Neural cell (in vitro differentiated cells): ENCODE measurements at regions not wholly inside any gene's neighbourhood (a gene's known extent, or its start where the extent isn't known, plus 50 kb on each side); places are given as distances from the start of the nearest gene placed in this dataset.

ENCODE experiments used
- EZH2 ChIP-seq: fragments of 200-600, 300-800 bp; shearing (Covaris generic), sonication (generic); IDR thresholded peaks from 2 replicates; pipeline ENCODE4 v1.6.1; 2014; ENCODE audit warnings: antibody characterized with exemption, low read length, borderline replicate concordance, mild to moderate bottlenecking; ENCODE audit not compliant: insufficient read depth, poor library complexity, severe bottlenecking
- POLR2AphosphoS5 ChIP-seq: IDR thresholded peaks from 2 replicates; pipeline ENCODE4 v1.6.1; 2012
- RAD21 ChIP-seq: fragments of 450-650 bp; conservative IDR thresholded peaks from 2 replicates; pipeline ENCODE4 v1.6.1; 2014; ENCODE audit warnings: antibody characterized with exemption, mild to moderate bottlenecking, moderate library complexity
- SMC3 ChIP-seq: fragments of 450-650 bp; conservative IDR thresholded peaks from 2 replicates; pipeline ENCODE4 v1.6.1; 2014; ENCODE audit warnings: antibody characterized with exemption, mild to moderate bottlenecking, moderate library complexity; ENCODE audit not compliant: poor library complexity
- TF ChIP-seq, protein P1 (sequence below): fragments of 450-650 bp; IDR thresholded peaks from 2 replicates; pipeline ENCODE4 v1.5.1; 2014; ENCODE audit warnings: antibody characterized with exemption, mild to moderate bottlenecking, moderate library complexity; ENCODE audit not compliant: poor library complexity, severe bottlenecking
- TF ChIP-seq, protein P2 (sequence below): IDR thresholded peaks from 2 replicates; pipeline ENCODE4 v1.6.1; 2012; ENCODE audit warnings: borderline replicate concordance

- TF ChIP-seq, protein P1, sequence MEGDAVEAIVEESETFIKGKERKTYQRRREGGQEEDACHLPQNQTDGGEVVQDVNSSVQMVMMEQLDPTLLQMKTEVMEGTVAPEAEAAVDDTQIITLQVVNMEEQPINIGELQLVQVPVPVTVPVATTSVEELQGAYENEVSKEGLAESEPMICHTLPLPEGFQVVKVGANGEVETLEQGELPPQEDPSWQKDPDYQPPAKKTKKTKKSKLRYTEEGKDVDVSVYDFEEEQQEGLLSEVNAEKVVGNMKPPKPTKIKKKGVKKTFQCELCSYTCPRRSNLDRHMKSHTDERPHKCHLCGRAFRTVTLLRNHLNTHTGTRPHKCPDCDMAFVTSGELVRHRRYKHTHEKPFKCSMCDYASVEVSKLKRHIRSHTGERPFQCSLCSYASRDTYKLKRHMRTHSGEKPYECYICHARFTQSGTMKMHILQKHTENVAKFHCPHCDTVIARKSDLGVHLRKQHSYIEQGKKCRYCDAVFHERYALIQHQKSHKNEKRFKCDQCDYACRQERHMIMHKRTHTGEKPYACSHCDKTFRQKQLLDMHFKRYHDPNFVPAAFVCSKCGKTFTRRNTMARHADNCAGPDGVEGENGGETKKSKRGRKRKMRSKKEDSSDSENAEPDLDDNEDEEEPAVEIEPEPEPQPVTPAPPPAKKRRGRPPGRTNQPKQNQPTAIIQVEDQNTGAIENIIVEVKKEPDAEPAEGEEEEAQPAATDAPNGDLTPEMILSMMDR, result no peak
- TF ChIP-seq, protein P2, sequence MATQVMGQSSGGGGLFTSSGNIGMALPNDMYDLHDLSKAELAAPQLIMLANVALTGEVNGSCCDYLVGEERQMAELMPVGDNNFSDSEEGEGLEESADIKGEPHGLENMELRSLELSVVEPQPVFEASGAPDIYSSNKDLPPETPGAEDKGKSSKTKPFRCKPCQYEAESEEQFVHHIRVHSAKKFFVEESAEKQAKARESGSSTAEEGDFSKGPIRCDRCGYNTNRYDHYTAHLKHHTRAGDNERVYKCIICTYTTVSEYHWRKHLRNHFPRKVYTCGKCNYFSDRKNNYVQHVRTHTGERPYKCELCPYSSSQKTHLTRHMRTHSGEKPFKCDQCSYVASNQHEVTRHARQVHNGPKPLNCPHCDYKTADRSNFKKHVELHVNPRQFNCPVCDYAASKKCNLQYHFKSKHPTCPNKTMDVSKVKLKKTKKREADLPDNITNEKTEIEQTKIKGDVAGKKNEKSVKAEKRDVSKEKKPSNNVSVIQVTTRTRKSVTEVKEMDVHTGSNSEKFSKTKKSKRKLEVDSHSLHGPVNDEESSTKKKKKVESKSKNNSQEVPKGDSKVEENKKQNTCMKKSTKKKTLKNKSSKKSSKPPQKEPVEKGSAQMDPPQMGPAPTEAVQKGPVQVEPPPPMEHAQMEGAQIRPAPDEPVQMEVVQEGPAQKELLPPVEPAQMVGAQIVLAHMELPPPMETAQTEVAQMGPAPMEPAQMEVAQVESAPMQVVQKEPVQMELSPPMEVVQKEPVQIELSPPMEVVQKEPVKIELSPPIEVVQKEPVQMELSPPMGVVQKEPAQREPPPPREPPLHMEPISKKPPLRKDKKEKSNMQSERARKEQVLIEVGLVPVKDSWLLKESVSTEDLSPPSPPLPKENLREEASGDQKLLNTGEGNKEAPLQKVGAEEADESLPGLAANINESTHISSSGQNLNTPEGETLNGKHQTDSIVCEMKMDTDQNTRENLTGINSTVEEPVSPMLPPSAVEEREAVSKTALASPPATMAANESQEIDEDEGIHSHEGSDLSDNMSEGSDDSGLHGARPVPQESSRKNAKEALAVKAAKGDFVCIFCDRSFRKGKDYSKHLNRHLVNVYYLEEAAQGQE, result no peak
- TF ChIP-seq EZH2 (no peak), SMC3 (no peak), POLR2AphosphoS5 (no peak), RAD21 (no peak)
Observed at GRCh38 chr11:93033093-93033492, 63.6 kb downstream of the MTNR1B start.
